K562 (cell line): ENCODE measurements at regions not wholly inside any gene's neighbourhood (a gene's known extent, or its start where the extent isn't known, plus 50 kb on each side); places are given as distances from the start of the nearest gene placed in this dataset.

Experiments used
- ATAC-seq: fragments of 200-7000 bp; cut with Tn5 transposase; 3 replicates; pipeline ENCODE4 v1.9.1; 2020; ENCODE audit warnings: moderate library complexity
- BruUV-seq: library from RNA; stranded (reverse); fragments of 400-500 nt; replicated peaks from 2 replicates; lab custom pipeline; 2021; lab: Mats Ljungman, UMichigan
- CTCF ChIA-PET: fragments of 300-600 bp; formaldehyde crosslinking; extraction: SDS; loops from one replicate; lab custom pipeline; 2021; ENCODE audit warnings: low intra/inter-chr PET ratio; lab: Yijun Ruan, JAX
- POLR2A ChIA-PET: fragments of 300-600, 350-650 bp; sonication (Branson Sonifier 250); formaldehyde crosslinking; extraction: SDS; loops from one replicate; lab custom pipeline; 2021; ENCODE audit warnings: antibody characterized with exemption, inconsistent platforms; lab: Yijun Ruan, JAX
- DNase-seq, 4 experiments: peaks; one replicate each; pipeline versions ENCODE4 v3.0.0 to v3.0.0-alpha.2; 2011 to 2018; ENCODE audit warnings: low spot score in 3 of 4, mixed read lengths in 3 of 4; ENCODE audit errors: extremely low read depth in 1 of 4
- FAIRE-seq: peaks from 2 replicates; lab custom pipeline; 2011; peaks lifted over from hg19 to GRCh38; lab: Jason Lieb, UNC
- H2AFZ ChIP-seq: 2 replicates; pipeline ENCODE4 v1.6.0; 2011; ENCODE audit warnings: low read depth, low read length, control low read depth, inconsistent platforms
- H3K27ac ChIP-seq: fragments of 200-600 bp; 3 replicates; pipeline ENCODE4 v1.8.0; 2011; ENCODE audit warnings: low read depth, mild to moderate bottlenecking, control low read depth, inconsistent platforms, low read length, moderate library complexity, mixed read lengths; ENCODE audit errors: extremely low read depth
- H3K27me3 ChIP-seq, 2 experiments: fragments of 300-600 bp in 1 of 2; 2 replicates in 1 of 2; 3 replicates in 1 of 2; pipeline versions ENCODE4 v1.6.0 to v1.8.0; 2011; ENCODE audit warnings: inconsistent platforms in 2 of 2, low read length in 2 of 2, mild to moderate bottlenecking in 1 of 2, mixed read lengths in 1 of 2, moderate library complexity in 1 of 2; ENCODE audit not compliant: control insufficient read depth in 2 of 2, insufficient read depth in 2 of 2
- H3K36me3 ChIP-seq: fragments of 300-600 bp; 3 replicates; pipeline ENCODE4 v1.8.0; 2011; ENCODE audit warnings: mild to moderate bottlenecking, low read length, inconsistent platforms; ENCODE audit not compliant: control insufficient read depth, insufficient read depth
- H3K4me1 ChIP-seq, 2 experiments: fragments of 200-600 bp in 1 of 2; replicated peaks in 1 of 2; 2 replicates in 1 of 2; 3 replicates in 1 of 2; pipeline versions ENCODE4 v1.5.1 to v1.8.0; 2011; ENCODE audit warnings: inconsistent platforms in 2 of 2, low read length in 2 of 2, mild to moderate bottlenecking in 1 of 2, mixed read lengths in 1 of 2, moderate library complexity in 1 of 2; ENCODE audit not compliant: control insufficient read depth in 2 of 2, insufficient read depth in 2 of 2
- H3K4me2 ChIP-seq: 2 replicates; pipeline ENCODE4 v1.6.1; 2011; ENCODE audit warnings: low read length, control low read depth, inconsistent platforms, mixed read lengths; ENCODE audit not compliant: insufficient read depth
- H3K4me3 ChIP-seq: fragments of 200-600 bp; sonication (generic), shearing (Covaris generic); 2 replicates; pipeline ENCODE4 v1.5.1; 2016; ENCODE audit warnings: control low read depth, inconsistent platforms
- H3K79me2 ChIP-seq: fragments of 200-600 bp; 3 replicates; pipeline ENCODE4 v1.8.0; 2011; ENCODE audit warnings: low read length, inconsistent platforms; ENCODE audit not compliant: control insufficient read depth, insufficient read depth
- H3K9ac ChIP-seq, 2 experiments: 2 replicates each; pipeline versions ENCODE4 v1.6.0 to v1.6.1; 2011; ENCODE audit warnings: low read depth in 2 of 2, low read length in 2 of 2, control low read depth in 1 of 2, inconsistent platforms in 1 of 2, mild to moderate bottlenecking in 1 of 2, mixed read lengths in 1 of 2; ENCODE audit not compliant: insufficient read depth in 1 of 2
- H3K9me1 ChIP-seq: one replicate; pipeline ENCODE4 v1.6.0; 2011; ENCODE audit warnings: inconsistent platforms, mild to moderate bottlenecking, low read length, moderate library complexity; ENCODE audit not compliant: control insufficient read depth, insufficient read depth
- H3K9me3 ChIP-seq: replicated peaks from 2 replicates; pipeline ENCODE4 v1.5.1; 2011; ENCODE audit warnings: low read depth, low read length, inconsistent platforms; ENCODE audit not compliant: control insufficient read depth, insufficient read depth
- H4K20me1 ChIP-seq: replicated peaks from 2 replicates; pipeline ENCODE4 v1.6.1; 2011; ENCODE audit warnings: low read length, inconsistent platforms, mixed read lengths; ENCODE audit not compliant: control insufficient read depth, insufficient read depth
- C11orf30 ChIP-seq: fragments of 450-650 bp; IDR thresholded peaks from 2 replicates; pipeline ENCODE4 v1.6.1; 2016; ENCODE audit warnings: low read depth, mild to moderate bottlenecking
- DNMT1 ChIP-seq: fragments of 450-650 bp; IDR thresholded peaks from 2 replicates; pipeline ENCODE4 v1.6.1; 2016; ENCODE audit warnings: antibody characterized with exemption, mild to moderate bottlenecking
- PHTF2 ChIP-seq: fragments of 250-450 bp; sonication (Bioruptor Pico); IDR thresholded peaks from 2 replicates; pipeline ENCODE4 v1.5.0; 2021; ENCODE audit warnings: mild to moderate bottlenecking
- RBFOX2 ChIP-seq: fragments of 200-400 bp; formaldehyde crosslinking; IDR thresholded peaks from 2 replicates; pipeline ENCODE4 v1.6.1; 2017; ENCODE audit warnings: low read depth, mild to moderate bottlenecking, low read length, moderate library complexity
- SOX6 ChIP-seq: fragments of 450-650 bp; IDR thresholded peaks from 2 replicates; pipeline ENCODE4 v1.6.1; 2014; ENCODE audit warnings: mild to moderate bottlenecking
- ZC3H8 ChIP-seq: fragments of 450-650 bp; IDR thresholded peaks from 2 replicates; pipeline ENCODE4 v1.6.1; 2017
- ZNF398 ChIP-seq: fragments of 250-450 bp; sonication (Bioruptor Pico); IDR thresholded peaks from 2 replicates; pipeline ENCODE4 v1.8.0; 2021; ENCODE audit warnings: moderate library complexity, mild to moderate bottlenecking, inconsistent platforms
- WGBS: fragments of 100-300 bp; shearing (Covaris generic); methylation state at CpG from one replicate; pipeline ENCODE4 v1.1.6; 2016; ENCODE audit warnings: low coverage, mixed read lengths; ENCODE audit not compliant: insufficient coverage; ENCODE audit errors: missing lambda C conversion rate; 5-methylcytosine and 5-hydroxymethylcytosine counted together
- in situ Hi-C: fragments of 300-500 bp; cut with MboI; formaldehyde crosslinking; loops from 4 replicates; pipeline ENCODE4 v1.15.0; 2018; ENCODE audit warnings: inconsistent platforms, mixed read lengths
- intact Hi-C: fragments of 100-400 bp; cut with micrococcal nuclease; formaldehyde crosslinking; loops from 2 replicates; pipeline ENCODE4 v1.14.2; 2022

- Histone ChIP-seq H3K27me3 (no peaks in the 10 kb centered on the region), H3K79me2 (no peaks in the 10 kb centered on the region), H3K36me3 (no peaks in the 10 kb centered on the region), H3K27ac (no peak overlapping the region), H4K20me1 (no peaks in the 10 kb centered on the region), H3K9me3 (no peaks in the 10 kb centered on the region), H3K4me3 (no peak overlapping the region), H3K9me1 (no peaks in the 10 kb centered on the region), H3K4me1 (no peaks in the 10 kb centered on the region), H2AFZ (no peak overlapping the region), H3K9ac (no peak overlapping the region), H3K4me2 (no peak overlapping the region)
- ChIA-PET CTCF (no interaction called here), POLR2A (no interaction called here)
- DNase-seq: no peak
- FAIRE-seq: no peak
- intact Hi-C loops: no loop called here
- no peak for ATAC-seq
- 0% methylated on average over 1 of the region's 1 CpG for WGBS
- in situ Hi-C loops: no loop called here
- BruUV-seq: no TSS peak
- TF ChIP-seq RBFOX2 (no peak), DNMT1 (no peak), SOX6 (no peak), PHTF2 (CRISPR knock-in tag) (no peak), C11orf30 (no peak), ZC3H8 (no peak), ZNF398 (no peak)
Observed at GRCh38 chr11:20227631-20228030, 67.4 kb upstream of the DBX1 start.
